ENCODE measurements at regions not wholly inside any gene's neighbourhood (a gene's known extent, or its start where the extent isn't known, plus 50 kb on each side); places are given as distances from the start of the nearest gene placed in this dataset.

DNA sequence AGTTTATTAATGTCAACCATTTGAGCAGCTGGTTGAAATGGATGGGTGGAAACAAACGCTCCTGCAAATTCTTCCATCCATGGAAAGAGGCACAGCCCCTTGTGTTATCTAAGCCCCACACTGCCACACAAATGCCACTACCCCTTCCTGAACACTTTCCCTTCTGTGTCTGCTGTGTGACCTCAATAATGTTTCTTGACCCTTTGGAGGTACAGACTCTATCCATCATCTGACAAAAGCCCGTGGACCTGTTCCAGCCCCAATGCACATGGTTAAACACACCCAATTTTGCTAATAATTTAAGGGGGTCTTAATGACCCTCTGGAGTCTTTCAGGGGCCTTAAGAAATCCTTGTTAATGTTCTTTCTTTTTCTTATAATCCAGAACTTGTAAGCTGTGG is 482.2 kb upstream of the CFAP20DC start:
- WGBS (ENCODE audit: low lambda C conversion rate, missing lambda C conversion rate), result 75% methylated on average over 2 of the region's 2 CpGs
- Histone ChIP-seq H3K27ac (no peak overlapping the region), H3K4me3 (no peak overlapping the region), H3K79me2 (no peaks in the 10 kb centered on the region), H2AFZ (no peak overlapping the region), H3K27me3 (peaks cover 3% of the 10 kb centered on the region), H3K9me2 (replicated peaks; ENCODE audit: insufficient read depth) (no peaks in the 10 kb centered on the region), H3K36me3 (replicated peaks; ENCODE audit: insufficient read depth, low read depth) (no peaks in the 10 kb centered on the region), H4K20me1 (ENCODE audit: insufficient read depth, poor library complexity, severe bottlenecking) (no peaks in the 10 kb centered on the region), H3K4me2 (no peak overlapping the region), H3K9me3 (ENCODE audit: low read depth) (no peaks in the 10 kb centered on the region), H3K4me1 (ENCODE audit: insufficient read depth) (no peaks in the 10 kb centered on the region)
- DNase-seq (ENCODE audit: low spot score), result no peak
- no peak for TF ChIP-seq EZH2phosphoT487 (IDR thresholded peaks at IDR 0.05; ENCODE audit: low read depth, severe bottlenecking, unreplicated experiment)
- TF ChIP-seq, protein P1, sequence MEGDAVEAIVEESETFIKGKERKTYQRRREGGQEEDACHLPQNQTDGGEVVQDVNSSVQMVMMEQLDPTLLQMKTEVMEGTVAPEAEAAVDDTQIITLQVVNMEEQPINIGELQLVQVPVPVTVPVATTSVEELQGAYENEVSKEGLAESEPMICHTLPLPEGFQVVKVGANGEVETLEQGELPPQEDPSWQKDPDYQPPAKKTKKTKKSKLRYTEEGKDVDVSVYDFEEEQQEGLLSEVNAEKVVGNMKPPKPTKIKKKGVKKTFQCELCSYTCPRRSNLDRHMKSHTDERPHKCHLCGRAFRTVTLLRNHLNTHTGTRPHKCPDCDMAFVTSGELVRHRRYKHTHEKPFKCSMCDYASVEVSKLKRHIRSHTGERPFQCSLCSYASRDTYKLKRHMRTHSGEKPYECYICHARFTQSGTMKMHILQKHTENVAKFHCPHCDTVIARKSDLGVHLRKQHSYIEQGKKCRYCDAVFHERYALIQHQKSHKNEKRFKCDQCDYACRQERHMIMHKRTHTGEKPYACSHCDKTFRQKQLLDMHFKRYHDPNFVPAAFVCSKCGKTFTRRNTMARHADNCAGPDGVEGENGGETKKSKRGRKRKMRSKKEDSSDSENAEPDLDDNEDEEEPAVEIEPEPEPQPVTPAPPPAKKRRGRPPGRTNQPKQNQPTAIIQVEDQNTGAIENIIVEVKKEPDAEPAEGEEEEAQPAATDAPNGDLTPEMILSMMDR (IDR thresholded peaks at IDR 0.05; ENCODE audit: poor library complexity), result no peak
- TF ChIP-seq EZH2 (IDR thresholded peaks at IDR 0.05; ENCODE audit: borderline replicate concordance), result no peak

DNA sequence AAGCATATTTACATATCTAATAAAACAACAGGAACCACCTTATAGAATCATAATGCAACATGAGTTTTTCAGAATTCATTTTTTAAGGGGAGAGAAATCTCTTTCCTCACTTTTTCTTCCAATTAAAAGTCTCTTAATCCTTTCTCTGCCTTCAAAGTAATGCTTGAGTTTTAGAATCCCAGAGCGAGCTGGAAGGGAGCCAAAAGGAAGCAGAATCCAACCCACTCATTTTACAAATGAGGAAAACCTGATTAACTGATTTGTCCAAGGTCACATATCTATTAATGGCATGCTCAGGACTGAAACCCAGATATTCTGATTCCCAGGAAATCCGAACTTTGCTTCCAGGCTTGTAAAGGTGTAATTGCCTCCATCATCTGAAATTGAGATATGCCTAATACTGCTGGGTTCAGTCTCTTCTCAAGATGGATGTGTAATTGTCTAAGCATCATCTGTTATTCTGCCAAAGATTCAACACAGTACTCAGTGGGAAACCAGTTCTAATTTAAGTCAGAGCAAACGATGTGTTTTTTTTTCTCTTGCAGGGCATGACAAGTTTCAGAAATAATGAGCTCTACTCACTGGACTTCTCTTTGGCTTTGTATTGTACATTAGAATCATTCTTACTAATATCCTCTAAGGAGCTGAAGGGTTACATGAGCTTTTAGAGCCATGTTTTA is 481.4 kb upstream of the CFAP20DC start:
- H3K36me3 ChIP-seq (replicated peaks; ENCODE audit: insufficient read depth, low read depth), result no peaks in the 10 kb centered on the region
- no peak overlapping the region for H3K4me3 ChIP-seq
- TF ChIP-seq EZH2 (IDR thresholded peaks at IDR 0.05; ENCODE audit: borderline replicate concordance) (no peak), EZH2phosphoT487 (IDR thresholded peaks at IDR 0.05; ENCODE audit: low read depth, severe bottlenecking, unreplicated experiment) (no peak)
- TF ChIP-seq, protein P1 (IDR thresholded peaks at IDR 0.05; ENCODE audit: poor library complexity), result no peak
- peaks cover 3% of the 10 kb centered on the region for H3K27me3 ChIP-seq
- H2AFZ ChIP-seq, result no peak overlapping the region
- no peaks in the 10 kb centered on the region for H4K20me1 ChIP-seq (ENCODE audit: insufficient read depth, poor library complexity, severe bottlenecking)
- H3K9me2 ChIP-seq (replicated peaks; ENCODE audit: insufficient read depth), result no peaks in the 10 kb centered on the region
- H3K4me2 ChIP-seq, result no peak overlapping the region
- 79% methylated on average over 3 of the region's 3 CpGs for WGBS (ENCODE audit: low lambda C conversion rate, missing lambda C conversion rate)
- no peak overlapping the region for H3K27ac ChIP-seq
- H3K4me1 ChIP-seq (ENCODE audit: insufficient read depth), result no peaks in the 10 kb centered on the region
- no peak for DNase-seq (ENCODE audit: low spot score)
- no peaks in the 10 kb centered on the region for H3K9me3 ChIP-seq (ENCODE audit: low read depth)
- H3K79me2 ChIP-seq, result no peaks in the 10 kb centered on the region

- Histone ChIP-seq H3K9me2 (replicated peaks; ENCODE audit: insufficient read depth) (no peaks in the 10 kb centered on the region), H4K20me1 (ENCODE audit: insufficient read depth, poor library complexity, severe bottlenecking) (no peaks in the 10 kb centered on the region), H3K9me3 (ENCODE audit: low read depth) (no peaks in the 10 kb centered on the region), H3K27ac (no peak overlapping the region), H3K4me2 (no peak overlapping the region), H3K27me3 (peaks cover 3% of the 10 kb centered on the region), H3K79me2 (no peaks in the 10 kb centered on the region), H3K36me3 (replicated peaks; ENCODE audit: insufficient read depth, low read depth) (no peaks in the 10 kb centered on the region), H3K4me3 (no peak overlapping the region), H2AFZ (no peak overlapping the region), H3K4me1 (ENCODE audit: insufficient read depth) (no peaks in the 10 kb centered on the region)
- DNase-seq (ENCODE audit: low spot score), result no peak
- WGBS (ENCODE audit: low lambda C conversion rate, missing lambda C conversion rate), result 78% methylated on average over 5 of the region's 5 CpGs
- TF ChIP-seq EZH2phosphoT487 (IDR thresholded peaks at IDR 0.05; ENCODE audit: low read depth, severe bottlenecking, unreplicated experiment) (no peak), EZH2 (IDR thresholded peaks at IDR 0.05; ENCODE audit: borderline replicate concordance) (no peak)
- TF ChIP-seq, protein P1 (IDR thresholded peaks at IDR 0.05; ENCODE audit: poor library complexity), result no peak
Observed at GRCh38 chr3:59528251-59528650, 478.4 kb upstream of the CFAP20DC start.

Data from hepatocyte (in vitro differentiated cells).